ENCODE measurements at regions not wholly inside any gene's neighbourhood (a gene's known extent, or its start where the extent isn't known, plus 50 kb on each side); places are given as distances from the start of the nearest gene placed in this dataset.

DNA sequence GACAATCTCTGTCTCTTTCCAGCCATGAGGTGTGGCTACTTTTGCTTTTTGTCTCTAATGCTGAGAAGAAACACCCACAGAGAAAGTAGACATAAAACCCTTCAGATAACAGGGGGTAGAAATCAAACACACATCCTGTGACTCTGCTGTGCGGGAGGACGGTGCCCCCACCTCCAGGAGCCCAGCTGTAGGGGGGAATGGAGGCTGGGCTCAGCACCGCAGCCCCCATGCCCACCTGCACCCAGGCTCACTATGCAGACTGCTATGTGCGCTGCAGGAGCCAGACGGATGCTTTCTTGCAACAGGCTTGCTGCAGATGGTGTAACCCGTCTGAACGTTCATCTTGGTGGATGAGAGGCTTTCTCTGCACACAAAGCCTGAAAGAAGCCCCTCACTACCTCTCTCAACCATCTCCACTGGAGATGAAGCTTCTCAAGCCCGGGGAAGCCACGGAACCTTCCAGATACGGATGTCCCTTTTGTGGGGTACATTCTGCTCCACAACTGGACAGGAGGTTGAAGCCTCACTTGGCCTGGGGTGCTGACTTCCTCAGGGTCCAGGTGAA is 207.2 kb downstream of the GADD45G start:
- no peak for DNase-seq

DNA sequence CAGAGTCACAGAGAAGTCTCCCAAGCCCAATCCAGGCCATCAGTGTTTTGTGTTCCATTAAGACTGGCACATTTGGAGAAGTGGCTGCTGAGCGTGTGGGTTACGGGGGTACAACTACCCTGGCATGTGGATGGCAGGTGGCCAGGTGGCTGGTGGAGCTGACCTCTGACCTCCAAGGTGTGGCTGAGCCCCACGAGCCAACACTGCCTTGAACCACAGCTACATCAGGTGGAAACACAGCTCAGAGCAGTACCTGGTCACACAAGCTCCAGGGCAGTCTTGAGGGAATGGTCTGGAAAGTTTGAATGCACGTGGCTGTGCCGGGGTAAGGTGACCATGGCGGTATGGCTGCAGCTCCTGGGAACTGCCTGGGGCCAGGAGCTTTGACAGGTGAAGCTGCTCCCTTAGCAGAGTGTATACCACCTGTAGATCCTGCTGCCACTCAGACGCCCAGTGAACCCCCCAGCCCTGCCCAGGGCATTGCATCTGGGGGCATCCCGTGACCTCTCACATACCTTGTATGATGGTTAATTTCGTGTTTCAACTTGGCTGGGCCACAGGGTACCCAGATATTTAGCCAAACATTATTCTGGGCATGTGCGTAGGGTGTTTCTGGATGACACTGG is 207.9 kb downstream of the GADD45G start:
- DNase-seq = no peak

DNA sequence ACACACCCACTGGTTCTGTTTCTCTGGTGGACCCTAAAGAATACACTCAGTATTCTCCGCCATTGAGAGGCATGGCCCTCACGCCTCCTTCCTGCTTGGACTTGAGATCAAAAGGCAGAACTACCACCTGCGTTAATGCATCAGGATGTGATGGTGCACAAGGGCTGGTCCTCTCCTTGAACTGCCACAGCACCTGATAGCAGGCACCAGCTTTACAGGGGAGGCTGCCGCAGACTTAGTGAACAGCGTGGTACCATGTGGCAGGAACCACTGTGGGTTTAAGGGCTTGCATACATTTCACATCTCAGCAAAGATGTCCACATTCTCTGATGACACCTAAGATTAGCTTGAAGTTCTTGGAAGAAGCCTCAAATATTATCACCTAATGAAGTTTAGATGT is 208.7 kb downstream of the GADD45G start:
- no peak for DNase-seq

DNA sequence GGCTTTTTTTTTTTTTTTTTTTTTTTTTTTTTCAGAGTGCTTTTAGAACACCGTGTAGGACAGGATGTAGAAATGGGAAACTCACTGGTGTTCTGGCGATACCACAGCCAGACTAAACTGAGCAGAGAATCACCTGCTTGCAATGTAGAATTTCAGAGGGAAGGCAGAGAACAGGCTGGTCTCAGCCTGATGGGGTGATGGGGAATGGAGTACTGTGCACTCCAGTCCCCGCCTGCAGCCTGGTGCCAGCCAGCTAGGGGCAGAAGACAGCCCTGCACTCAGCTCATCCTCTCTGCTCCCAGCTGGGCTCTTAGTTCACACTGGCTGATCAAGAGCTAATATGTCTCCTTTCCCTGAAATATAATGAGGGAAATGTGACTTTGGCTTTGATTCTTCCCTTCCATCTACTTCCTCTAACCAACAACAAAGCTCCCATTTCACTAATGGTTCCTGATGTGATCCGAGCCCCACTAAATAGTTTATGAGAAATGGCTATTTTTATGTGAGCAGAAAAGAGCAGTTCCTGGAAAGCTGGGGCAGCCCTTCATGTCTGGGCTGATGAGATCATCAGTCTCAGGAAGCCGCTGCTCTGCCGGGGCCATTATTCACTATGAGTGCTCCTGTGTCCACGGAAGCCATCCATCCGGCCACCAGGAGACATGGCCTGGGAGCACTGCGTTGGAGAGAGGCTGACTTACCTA is 209.7 kb downstream of the GADD45G start:
- no peak for DNase-seq

DNA sequence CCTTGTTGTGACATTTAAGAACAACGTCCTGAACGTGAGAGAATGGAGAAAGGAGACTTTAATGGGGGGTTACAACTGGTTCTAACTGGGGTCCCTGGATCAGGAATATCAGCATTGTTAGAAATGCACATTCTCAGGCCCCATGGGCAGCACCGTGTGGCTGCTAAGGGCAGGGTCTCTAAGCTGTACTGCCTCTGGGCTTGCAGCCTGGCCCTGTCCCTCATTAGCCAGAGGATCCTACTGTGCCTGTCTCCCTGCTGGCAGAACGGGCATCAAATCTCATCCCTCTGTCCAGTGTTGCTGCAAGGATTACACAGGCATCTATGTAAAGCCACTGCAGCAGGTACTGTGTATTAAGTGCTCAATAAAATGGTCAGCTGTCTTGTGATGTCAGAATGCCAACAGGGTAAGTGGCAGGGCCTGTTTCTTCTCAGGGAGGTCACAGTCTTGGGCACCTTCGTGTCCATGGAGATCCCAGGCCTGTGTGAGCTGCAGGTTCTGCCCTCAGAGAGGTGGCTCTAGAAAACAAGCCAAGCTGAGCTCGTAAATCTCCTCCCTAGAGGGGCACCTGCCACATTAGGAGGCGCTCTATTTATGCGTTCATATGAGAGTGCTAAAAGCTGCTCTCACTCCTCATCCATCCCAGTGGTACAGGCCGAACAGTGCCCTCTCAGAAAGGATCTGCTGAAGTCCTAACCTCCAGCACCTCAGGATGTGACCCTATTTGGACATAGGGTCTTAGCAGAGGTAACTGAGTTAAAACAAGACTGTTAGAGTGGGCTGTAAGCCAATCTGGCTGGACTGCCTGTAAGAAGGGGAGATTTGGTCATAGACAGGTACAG is 210.5 kb downstream of the GADD45G start:
- no peak for DNase-seq

DNA sequence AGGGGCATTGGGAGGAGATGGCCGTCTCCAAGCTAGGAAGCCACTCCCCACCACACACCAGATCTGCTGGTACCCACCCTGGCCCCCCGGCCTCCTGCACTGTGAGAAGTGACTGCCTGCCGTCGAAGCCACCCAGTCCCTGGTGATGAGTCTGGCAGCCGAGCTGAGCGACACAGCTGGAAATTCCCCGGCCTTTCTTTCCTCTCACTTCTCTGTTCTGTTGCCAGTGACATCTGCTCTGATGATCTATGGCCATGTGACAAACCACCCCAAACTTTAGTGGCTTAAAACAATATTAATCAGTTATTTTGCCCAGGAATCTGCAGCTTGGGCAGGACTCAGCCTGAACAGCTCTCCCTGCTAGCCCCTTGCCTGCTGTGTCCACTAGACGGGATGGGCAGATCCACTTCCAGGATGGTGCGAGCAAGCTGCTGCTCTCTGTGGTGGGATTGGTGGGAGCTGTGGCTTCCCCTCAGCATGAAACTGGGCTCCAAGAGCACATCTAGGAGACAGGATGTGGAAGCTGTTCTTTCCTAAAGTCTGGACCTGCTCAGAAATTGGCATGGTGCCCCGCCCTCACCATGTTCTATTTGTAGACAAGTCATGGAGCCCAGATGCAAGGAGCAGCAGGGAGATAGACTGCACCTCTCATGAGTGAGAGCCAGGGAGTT is 211.2 kb downstream of the GADD45G start:
- DNase-seq = no peak

DNA sequence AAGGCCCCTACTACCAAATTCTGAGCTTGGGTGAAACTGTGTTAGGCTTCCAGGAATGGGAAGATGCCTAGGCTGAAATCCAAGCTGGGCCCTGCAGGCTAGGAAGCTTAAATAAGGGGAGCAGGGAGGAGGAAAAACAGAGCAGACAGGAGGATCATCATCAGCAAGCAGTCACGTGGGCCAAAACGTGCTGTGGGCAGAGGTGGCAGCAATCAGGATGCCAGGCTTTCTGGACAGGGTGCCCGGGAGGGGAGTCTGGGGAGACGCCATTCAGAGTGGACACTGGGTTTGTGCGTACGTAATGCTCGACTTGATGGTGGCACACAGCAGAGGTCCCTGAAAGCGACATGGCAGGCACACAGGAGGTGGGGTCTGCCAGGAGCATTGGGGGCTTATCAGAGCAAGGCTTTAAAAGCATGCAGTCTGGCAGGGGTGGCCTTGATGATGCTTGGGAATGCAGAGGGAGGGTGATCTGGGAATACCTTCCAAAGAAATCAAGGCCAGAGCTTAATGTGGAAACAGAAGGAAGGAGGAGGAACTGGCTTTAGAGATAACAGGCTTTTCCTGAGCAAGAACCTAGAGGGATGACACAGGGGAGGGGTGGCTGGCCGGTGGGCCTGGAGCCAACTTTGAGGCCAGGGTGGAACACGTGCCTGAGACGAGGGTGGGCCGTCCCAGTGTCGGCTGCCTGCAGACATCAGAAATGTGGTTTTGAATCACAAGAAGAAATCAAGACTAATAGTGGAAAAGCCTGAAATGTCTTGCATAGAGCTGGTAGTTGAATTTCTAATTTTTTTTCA is 212.5 kb downstream of the GADD45G start:
- no peak for DNase-seq

DNA sequence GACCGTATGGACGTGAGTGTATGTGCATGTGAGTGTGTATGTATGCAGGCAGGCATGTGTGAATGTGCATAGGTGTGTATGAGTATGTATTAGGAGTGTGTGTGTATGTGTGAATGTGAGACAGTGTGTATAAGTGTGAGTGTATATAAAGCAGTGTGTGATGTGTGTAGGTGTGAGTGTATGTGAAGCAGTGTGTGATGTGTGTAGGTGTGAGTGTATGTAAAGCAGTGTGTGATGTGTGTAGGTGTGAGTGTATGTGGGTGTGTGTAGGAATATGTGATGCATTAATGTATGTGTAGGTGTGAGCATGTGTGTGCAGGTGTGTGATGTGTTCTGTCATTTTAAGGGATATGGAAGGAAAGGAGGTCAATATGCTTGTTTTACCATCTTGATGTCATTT is 215.5 kb downstream of the GADD45G start:
- DNase-seq = no peak

DNA sequence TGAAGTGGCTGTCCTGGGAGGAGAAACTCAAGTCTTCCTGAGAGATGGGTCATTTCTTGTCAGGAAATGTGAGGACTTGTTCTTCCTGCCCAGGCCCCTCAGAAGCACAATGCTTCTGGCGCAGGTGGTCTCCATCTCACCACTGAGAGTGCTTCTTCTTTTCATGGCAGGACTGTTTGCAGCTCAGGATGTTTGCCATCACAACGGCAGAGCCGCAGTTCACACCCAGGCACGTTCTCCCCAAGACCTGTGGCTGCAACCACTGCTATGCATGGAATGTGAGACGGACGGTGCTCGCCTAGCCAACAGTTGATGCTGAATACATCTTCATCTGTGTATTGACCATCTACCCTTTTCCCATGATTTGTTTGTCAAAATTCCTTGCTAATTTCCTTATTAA is 216.3 kb downstream of the GADD45G start:
- DNase-seq = no peak

DNA sequence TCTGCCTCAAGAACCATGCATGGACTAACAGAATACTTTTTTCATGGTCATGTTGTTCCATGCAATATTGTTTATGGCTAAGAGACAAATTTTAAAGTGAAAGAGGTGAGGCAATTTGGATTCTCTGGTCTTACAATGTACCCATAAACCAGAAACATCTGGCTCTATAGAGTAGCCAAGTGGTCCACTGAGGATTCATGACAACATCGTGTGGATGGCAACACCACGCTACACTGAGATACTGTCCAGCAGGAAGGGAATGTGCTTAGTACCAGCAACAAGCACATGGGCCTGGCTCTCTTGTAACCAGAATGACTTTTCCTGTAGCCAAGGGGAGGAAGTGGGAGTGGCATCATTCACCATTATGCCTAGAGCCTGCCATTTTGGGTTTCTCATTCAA is 218.2 kb downstream of the GADD45G start:
- no peak for DNase-seq

DNA sequence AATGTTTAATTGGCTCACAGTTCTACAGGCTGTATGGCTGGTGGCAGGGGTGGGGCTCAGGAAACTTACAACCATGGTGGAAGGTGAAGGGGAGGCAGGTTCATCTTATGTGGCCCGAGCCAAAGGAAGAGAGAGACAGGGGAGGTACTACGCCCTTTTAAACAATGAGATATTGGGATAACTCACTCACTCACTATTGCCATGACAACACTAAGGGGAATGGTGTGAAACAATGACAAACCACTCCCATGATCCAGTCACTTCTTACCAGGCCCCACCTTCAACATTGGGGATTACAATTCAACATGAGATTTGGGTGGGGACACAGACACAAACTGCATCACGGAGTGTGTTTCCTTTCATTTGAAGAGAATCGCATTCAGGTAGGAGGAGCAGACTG is 220.9 kb downstream of the GADD45G start:
- DNase-seq = no peak

DNA sequence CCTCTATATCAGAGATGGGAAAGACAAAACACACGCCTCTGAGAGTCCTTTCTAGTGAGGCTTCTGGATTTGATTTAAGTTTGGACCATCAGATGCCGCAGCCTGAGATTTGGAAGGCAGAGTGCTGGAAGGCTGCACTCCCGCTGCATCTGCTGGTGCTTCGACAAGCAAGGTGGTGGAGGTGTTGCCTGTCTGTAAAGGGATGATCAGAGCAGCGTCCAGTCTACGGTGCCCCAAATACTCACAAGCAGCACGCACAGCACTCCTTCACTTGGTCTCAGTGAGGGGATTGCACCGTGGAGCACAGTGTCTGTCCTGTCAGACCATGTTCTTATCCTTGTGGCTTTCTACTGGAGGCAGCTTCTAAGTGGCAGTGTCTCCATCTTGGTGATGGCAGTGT is 221.4 kb downstream of the GADD45G start:
- DNase-seq = no peak

DNA sequence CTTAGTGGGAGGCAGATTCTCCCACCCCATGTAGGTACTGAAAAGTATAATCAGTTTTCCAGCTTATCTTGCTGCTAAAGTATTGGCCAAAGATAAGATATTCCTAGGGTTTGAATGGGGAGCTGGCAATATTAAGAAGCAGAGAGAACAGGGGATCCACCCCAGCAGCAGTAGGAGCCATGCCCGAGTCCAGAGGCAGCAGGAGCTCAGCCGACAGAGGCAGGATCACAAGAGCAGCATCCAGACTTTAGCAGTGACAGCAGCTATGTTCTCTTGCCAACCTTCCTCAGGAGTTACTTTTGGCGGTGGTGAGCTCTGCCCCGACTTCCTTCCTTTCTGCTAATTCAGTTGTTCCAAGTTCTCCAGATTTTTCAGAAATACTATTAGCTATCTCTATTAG is 224.5 kb downstream of the GADD45G start:
- no peak for DNase-seq

DNA sequence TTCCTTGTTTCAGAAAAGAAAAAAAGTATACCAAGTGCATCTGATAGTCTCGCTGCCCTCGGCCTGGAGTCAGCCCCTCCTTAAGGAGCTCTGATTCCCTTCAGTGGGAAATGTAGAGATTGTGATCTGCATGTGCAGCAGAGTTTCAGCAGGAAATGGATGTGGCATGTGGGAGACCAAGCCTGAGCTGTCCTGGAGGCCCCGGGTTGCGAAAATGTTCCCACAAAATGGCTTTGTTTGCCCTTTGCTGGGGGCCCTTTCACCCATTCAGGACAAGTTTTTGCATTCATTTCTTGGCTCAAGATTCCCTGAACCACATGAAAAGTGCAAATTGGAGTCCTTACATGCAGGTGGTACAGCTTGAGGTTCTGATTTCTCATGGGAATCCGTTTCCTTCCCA is 230.9 kb downstream of the GADD45G start:
- DNase-seq = no peak

DNA sequence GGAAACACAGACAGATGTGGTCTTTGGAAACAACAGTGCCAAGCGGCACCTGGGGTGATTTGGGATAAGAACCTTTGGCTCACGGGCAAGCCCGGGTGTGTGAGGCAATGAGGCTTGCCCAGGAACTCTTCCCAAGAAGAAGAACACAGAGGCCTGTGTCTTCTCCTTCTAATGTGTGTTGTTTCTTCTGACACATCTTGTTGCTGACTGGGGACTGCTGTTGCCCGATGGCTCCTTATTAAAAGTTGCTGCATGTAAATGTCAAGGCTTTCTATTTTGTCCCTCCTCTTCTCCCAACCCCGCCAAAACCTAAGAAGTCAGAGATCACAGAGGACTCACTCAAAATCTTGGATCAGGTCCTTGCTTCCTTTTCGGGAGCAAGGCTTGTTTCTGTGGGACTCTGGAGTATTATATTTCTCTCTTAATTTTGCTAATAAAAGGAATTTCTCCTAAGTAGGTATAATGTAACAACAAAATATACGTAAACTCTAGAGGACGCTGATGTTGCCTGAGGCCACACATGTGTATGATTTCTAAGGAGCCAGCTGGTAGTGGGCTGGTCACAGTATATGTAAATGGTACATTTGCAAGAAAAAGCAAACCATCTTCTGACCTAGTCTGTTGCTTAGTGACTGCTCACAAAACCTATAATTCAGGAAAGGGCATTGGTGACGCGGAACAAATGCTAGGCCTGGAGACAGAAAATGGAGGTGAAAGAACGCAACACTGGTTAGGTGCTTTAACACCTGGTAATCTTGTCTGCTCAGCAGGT is 232.5 kb downstream of the GADD45G start:
- DNase-seq = no peak

DNA sequence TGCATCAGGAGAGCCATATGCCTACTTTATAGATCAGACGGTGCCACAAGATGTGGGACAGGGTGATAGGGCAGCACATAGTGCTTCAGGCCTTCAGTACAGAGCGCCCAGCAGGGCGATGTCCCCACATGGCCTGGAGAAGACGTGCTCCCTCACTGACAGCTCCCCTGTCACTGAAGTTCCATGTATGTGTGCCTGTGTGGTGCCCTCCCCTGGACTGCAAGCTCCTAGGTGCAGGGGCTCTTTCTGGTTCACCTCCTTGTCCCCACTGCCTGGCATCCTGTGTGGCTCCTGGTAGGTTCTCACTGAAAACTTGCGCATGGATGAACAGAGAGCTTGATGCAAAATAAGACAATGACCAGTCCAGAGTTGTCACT is 233.1 kb downstream of the GADD45G start:
- no peak for DNase-seq

DNA sequence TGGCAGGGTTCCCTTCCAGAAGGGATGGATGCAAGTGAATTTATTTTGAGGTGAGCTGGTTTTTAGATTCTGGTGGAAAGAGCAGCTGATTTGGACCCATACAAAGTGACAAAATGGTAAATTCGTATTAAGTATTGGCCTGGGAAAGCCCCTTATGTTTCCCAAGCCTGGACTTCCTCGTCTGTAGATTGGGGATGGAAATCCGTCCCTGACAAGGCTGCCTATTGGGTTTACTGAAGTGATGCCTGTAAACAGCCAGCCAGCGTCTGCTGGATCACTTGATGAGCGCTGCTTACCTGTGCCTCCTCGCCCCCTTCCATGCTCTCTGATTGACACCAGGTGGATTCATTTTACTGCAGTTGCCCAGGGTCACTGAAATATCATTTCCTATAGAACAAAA is 233.8 kb downstream of the GADD45G start:
- DNase-seq = no peak

DNA sequence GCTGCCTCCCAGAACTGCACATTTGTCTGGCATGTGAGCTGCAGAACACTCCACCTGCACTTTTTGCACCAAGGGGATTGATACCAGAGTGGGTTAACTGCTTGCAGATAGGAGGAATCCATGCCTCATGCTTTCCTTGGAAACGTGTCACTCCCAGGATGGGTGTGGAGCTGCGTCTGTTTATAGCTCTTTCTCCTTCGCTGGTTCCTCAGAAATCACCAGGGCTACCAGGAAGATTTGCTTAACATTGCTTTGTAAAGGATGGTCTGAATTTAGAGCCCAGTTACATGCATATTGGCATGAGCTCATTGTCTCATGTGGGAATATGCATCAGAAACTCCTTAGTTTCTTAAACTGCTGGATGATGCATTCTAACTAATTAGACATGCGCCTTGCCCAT is 234.6 kb downstream of the GADD45G start:
- DNase-seq = no peak

DNA sequence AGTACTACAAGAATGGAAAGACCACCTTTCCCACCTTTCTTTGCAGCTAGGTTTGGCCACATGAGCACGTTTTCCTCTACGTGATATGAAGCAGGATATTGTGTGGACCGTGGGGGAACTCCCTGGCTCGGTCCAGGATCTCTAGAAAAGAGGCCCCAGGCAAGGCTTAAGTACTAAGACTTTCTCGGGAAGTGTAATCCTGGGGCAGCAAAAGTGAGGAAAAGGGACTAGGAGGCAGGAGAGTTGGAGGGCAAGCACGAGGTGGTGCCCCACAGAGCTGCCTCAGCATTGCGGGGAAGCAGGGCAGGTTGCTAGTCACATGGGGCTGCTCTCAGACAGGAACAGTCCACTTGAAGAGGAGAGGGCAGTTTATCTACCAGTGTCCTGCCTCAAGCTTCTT is 235.1 kb downstream of the GADD45G start:
- no peak for DNase-seq

DNA sequence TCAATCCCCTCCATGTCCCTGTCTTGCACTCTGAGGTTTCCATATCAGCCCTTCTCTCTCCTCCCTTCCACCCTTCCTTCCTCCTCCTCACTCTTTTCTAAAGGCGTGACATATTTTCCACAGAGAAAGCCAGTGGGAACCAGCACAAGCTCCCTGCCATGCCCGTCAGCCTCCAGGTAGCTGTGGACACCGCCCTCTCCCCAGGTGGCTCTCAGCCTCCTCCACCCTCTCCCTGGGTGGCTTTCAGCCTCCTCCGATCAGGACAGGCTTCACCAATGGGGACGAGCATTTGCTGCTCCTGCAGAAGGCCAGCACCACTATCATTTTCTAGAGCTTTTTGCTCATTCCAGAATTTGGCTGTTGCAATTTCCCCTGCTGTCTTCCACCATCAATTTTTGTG is 236.6 kb downstream of the GADD45G start:
- DNase-seq = no peak

DNA sequence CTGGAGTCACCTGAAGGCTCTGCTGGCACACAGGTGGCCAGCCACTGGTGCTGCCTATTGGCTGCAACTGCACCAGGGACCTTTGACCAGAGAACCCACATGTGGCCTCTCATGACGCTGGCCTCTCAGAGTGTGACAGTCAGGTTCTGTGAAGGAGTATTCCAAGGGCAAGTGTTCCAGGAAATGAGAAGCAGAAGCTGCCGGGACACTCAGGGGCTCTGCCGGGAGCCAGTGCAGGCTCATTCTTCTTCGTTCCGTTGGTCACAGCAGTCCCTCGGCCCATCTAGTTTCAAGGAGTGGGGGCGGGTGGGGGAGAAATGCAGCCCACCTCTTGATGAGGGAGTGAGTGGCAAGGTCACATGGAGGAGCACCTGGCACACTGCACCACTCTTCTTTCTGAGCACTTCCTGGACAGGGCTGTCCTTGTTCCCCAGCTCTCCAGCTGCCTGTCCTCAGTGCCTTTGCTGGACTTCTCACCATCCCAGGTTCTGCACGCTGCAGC is 237.5 kb downstream of the GADD45G start:
- no peak for DNase-seq
